Nephron progenitor cell (in vitro differentiated cells): ENCODE measurements at regions not wholly inside any gene's neighbourhood (a gene's known extent, or its start where the extent isn't known, plus 50 kb on each side); places are given as distances from the start of the nearest gene placed in this dataset.

Experiments used
- DNase-seq: peaks from one replicate; pipeline ENCODE4 v3.0.0; 2021
- H3K27ac Mint-ChIP-seq: 2 replicates; pipeline ENCODE4 v1.8.0; 2021; ENCODE audit warnings: mild to moderate bottlenecking, moderate library complexity, mixed read lengths
- H3K27me3 Mint-ChIP-seq: 2 replicates; pipeline ENCODE4 v1.8.0; 2021; ENCODE audit warnings: mild to moderate bottlenecking, low read depth, mixed read lengths; ENCODE audit not compliant: poor library complexity
- H3K36me3 Mint-ChIP-seq: 2 replicates; pipeline ENCODE4 v1.8.0; 2021; ENCODE audit warnings: low read depth, mixed read lengths
- H3K4me1 Mint-ChIP-seq: 2 replicates; pipeline ENCODE4 v1.8.0; 2021; ENCODE audit warnings: mixed read lengths
- H3K4me3 Mint-ChIP-seq: 2 replicates; pipeline ENCODE4 v1.8.0; 2021; ENCODE audit warnings: mild to moderate bottlenecking, moderate library complexity, mixed read lengths
- H3K9me3 Mint-ChIP-seq: 2 replicates; pipeline ENCODE4 v1.8.0; 2021; ENCODE audit warnings: mild to moderate bottlenecking, moderate library complexity, mixed read lengths
- CTCF ChIP-seq: fragments of 200-600 bp; sonication (generic); IDR thresholded peaks from 2 replicates; pipeline ENCODE4 v1.5.0; 2021; ENCODE audit warnings: antibody characterized with exemption

GRCh38 chr18:40955351-40955750 is 999.7 kb upstream of the PIK3C3 start:
- H3K27ac Mint-ChIP-seq = peak overlapping the region; percentile 12
- no peak for TF ChIP-seq CTCF
- no peak for DNase-seq
- H3K36me3 Mint-ChIP-seq = peaks cover 23% of the 10 kb centered on the region
- no peak overlapping the region for H3K4me3 Mint-ChIP-seq
- peaks cover 29% of the 10 kb centered on the region for H3K4me1 Mint-ChIP-seq
- H3K27me3 Mint-ChIP-seq = no peaks in the 10 kb centered on the region
- H3K9me3 Mint-ChIP-seq = peaks cover 27% of the 10 kb centered on the region

GRCh38 chr18:40949114-40949950 is 1005.7 kb upstream of the PIK3C3 start:
- no peak overlapping the region for H3K4me3 Mint-ChIP-seq
- peak overlapping the region; percentile 16 for H3K27ac Mint-ChIP-seq
- no peak for DNase-seq
- H3K36me3 Mint-ChIP-seq = peaks cover 24% of the 10 kb centered on the region
- H3K9me3 Mint-ChIP-seq = peaks cover 21% of the 10 kb centered on the region
- H3K27me3 Mint-ChIP-seq = peaks cover 2% of the 10 kb centered on the region
- TF ChIP-seq CTCF = no peak
- H3K4me1 Mint-ChIP-seq = peaks cover 46% of the 10 kb centered on the region

GRCh38 chr18:40944576-40944975 is 1010.5 kb upstream of the PIK3C3 start:
- Mint-ChIP-seq H3K4me3 (no peak overlapping the region), H3K27me3 (peaks cover 2% of the 10 kb centered on the region), H3K27ac (no peak overlapping the region), H3K36me3 (peaks cover 12% of the 10 kb centered on the region), H3K9me3 (no peaks in the 10 kb centered on the region), H3K4me1 (peaks cover 67% of the 10 kb centered on the region)
- TF ChIP-seq CTCF = no peak
- no peak for DNase-seq

GRCh38 chr18:40939656-40940515 is 1015.1 kb upstream of the PIK3C3 start:
- no peak for DNase-seq
- H3K36me3 Mint-ChIP-seq = peaks cover 7% of the 10 kb centered on the region
- H3K4me1 Mint-ChIP-seq = peaks cover 51% of the 10 kb centered on the region
- no peak for TF ChIP-seq CTCF
- no peaks in the 10 kb centered on the region for H3K27me3 Mint-ChIP-seq
- H3K4me3 Mint-ChIP-seq = no peak overlapping the region
- no peaks in the 10 kb centered on the region for H3K9me3 Mint-ChIP-seq
- H3K27ac Mint-ChIP-seq = peak overlapping the region; percentile 99

GRCh38 chr18:40938615-40939014 is 1016.4 kb upstream of the PIK3C3 start:
- H3K27ac Mint-ChIP-seq = no peak overlapping the region
- peaks cover 7% of the 10 kb centered on the region for H3K36me3 Mint-ChIP-seq
- no peak for TF ChIP-seq CTCF
- DNase-seq = no peak
- H3K27me3 Mint-ChIP-seq = no peaks in the 10 kb centered on the region
- peaks cover 39% of the 10 kb centered on the region for H3K4me1 Mint-ChIP-seq
- H3K4me3 Mint-ChIP-seq = no peak overlapping the region
- no peaks in the 10 kb centered on the region for H3K9me3 Mint-ChIP-seq
